ENCODE measurements at regions not wholly inside any gene's neighbourhood (a gene's known extent, or its start where the extent isn't known, plus 50 kb on each side); places are given as distances from the start of the nearest gene placed in this dataset.
"Not testable (repeated sequence)": the region's sequence is repeated elsewhere in the genome, so short reads cannot be mapped to it uniquely, and the experiment has no call there.

DNA sequence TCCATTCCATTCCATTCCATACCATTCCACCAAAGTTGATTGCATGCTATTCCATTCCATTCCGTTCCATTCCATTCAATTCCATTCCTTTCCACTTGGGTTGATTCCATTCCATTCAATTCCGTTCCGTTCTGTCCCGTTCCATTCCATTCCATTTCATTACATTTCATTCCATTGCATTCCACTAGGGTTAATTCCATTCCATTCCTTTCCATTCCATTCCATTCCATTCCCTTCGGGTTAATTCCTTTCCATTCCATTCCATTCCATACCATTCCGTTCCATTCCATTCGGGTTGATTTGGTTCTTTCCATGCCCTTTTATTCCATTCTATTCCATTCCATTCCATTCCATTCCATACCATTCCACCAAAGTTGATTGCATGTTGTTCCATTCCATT, 131.9 kb downstream of the CWH43 start:
- ATAC-seq; DNase-seq; intact Hi-C loops (cut with DNase I, micrococcal nuclease): not testable (repeated sequence)

DNA sequence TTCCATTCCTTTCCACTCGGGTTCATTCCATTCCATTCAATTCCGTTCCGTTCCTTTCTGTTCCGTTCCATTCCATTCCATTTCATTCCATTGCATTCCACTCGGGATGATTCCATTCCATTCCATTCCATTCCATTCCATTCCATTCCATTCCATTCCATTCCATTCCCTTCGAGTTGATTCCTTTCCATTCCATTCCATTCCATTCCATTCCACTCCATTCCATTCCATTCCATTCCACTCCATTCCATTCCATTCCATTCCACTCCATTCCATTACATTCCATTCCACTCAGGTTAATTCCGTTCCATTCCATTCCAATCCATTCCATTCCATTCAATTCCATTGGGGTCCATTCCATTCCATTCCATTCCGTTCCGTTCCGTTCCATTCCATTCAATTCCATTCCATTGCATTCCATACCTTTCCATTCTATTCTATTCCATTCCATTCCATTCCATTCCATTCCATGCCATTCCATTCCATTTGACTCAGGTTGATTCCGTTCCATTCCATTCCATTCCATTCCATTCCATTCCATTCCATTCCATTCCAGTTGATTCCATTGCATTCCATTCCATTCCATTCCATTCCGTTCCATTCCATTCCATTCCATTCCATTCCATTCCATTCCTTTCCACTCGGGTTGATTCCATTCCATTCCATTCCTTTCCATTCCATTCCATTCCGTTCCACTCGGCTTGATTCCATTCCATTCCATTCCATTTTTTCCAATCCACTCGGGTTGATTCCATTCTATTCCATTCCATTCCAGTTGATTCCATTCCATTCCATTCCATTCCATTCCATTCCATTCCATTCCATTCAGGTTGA, 132.5 kb downstream of the CWH43 start:
- DNase-seq; intact Hi-C loops (cut with DNase I, micrococcal nuclease): not testable (repeated sequence)
- peak; percentile 69 for ATAC-seq

DNA sequence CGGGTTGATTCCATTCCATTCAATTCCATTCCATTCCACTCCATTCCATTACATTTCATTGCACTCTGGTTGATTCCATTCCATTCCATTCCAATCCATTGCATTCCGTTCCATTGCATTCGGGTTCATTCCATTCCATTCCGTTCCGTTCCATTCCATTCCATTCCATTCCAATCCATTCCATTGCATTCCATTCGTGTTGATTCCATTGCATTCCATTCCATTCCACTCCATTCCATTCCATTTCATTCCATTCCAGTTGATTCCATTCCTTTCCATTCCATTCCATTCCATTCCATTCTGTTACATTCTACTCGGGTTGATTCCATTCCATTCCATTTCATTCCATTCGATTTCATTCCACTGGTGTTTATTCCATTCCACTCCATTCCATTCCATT, 133.3 kb downstream of the CWH43 start:
- ATAC-seq = peak; percentile 14
- DNase-seq; intact Hi-C loops (cut with DNase I, micrococcal nuclease): not testable (repeated sequence)

DNA sequence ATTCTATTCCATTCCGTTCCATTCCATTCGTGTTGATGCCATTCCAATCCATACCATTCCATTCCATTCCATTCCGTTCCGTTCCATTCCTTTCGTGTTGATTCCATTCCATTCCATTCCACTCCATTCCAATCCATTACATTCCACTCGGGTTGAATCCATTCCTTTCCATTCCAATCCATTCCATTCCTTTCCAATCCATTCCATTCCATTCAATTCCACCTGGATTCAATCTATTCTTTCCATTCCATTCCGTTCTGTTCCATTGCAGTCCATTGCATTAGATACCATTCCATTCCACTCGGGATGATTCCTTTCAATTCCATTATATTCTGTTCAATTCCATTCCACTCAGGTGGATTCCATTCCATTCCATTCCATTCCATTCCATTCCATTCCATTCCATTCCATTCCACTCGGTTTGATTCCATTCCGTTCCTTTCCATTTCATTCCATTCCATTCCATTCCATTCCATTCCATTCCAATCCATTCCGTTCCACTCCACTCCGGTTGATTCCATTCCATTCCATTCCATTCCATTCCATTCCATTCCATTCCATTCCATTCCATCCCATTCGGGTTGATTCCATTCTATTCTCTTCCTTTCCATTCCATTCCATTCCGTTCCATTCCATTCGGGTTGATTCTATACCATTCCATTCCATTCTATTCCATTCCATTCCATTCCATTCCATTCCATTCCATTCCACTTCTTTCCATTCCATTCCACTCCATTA, 134.1 kb downstream of the CWH43 start:
- DNase-seq; intact Hi-C loops (cut with DNase I, micrococcal nuclease): not testable (repeated sequence)
- ATAC-seq = peak; percentile 20

DNA sequence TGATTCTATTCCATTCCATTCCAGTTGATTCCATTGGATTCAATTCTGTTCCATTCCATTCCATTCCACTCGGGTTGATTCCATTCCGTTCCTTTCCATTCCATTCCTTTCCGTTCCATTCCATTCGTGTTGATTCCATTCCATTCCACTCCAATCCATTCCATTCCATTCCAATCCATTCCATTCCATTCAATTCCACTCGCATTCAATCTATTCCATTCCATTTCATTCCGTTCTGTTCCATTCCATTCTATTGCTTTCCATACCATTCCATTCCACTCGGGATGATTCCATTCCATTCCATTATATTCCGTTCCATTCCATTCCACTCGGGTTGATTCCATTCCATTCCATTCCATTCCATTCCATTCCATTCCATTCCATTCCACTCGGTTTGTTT, 134.7 kb downstream of the CWH43 start:
- DNase-seq; intact Hi-C loops (cut with DNase I, micrococcal nuclease): not testable (repeated sequence)
- peak; percentile 60 for ATAC-seq

DNA sequence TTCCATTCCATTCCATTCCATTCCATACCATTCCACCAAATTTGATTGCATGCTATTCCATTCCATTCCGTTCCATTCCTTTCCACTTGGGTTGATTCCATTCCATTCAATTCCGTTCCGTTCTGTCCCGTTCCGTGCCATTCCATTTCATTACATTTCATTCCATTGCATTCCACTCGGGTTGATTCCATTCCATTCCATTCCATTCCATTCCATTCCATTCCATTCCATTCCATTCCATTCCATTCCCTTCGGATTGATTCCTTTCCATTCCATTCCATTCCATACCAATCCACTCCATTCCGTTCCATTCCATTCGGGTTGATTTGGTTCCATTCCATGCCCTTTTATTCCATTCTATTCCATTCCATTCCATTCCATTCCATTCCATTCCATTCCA, 140.4 kb downstream of the CWH43 start:
- ATAC-seq; intact Hi-C loops (cut with DNase I, micrococcal nuclease); DNase-seq: not testable (repeated sequence)

DNA sequence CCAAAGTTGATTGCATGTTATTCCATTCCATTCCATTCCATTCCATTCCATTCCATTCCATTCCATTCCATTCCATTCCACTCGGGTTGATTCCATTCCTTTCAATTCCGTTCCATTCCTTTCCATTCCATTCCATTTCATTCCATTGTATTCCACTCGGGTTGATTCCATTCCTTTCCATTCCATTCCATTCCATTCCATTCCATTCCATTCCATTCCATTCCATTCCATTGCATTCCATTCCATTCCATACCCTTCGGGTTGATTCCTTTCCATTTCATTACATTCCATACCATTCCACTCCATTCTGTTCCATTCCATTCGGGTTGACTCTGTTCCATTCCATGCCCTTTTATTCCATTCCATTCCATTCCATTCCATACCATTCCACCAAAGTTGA, 140.8 kb downstream of the CWH43 start:
- ATAC-seq; DNase-seq; intact Hi-C loops (cut with DNase I, micrococcal nuclease): not testable (repeated sequence)

DNA sequence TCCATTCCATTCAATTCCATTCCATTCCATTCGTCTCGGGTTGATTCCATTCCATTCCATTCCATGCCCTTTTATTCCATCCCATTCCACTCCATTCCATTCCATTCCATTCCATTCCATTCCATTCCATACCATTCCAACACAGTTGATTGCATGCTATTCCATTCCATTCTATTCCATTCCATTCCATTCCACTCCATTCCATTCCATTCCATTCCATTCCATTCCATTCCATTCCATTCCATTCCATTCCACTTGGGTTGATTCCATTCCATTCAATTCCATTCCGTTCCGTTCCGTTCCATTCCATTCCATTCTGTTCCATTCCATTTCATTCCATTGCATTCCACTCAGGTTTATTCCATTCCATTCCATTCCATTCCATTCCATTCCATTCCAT, 143.3 kb downstream of the CWH43 start:
- ATAC-seq; intact Hi-C loops (cut with DNase I, micrococcal nuclease); DNase-seq: not testable (repeated sequence)

DNA sequence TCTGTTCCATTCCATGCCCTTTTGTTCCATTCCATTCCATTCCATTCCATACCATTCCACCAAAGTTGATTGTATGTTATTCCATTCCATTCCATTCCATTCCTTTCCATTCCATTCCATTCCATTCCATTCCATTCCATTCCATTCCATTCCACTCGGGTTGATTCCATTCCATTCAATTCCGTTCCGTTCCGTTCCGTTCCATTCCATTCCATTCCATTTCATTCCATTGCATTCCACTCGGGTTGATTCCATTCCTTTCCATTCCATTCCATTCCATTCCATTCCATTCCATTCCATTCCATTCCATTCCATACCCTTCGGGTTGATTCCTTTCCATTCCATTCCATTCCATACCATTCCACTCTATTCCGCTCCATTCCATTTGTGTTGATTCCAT, 143.8 kb downstream of the CWH43 start:
- DNase-seq; ATAC-seq; intact Hi-C loops (cut with DNase I, micrococcal nuclease): not testable (repeated sequence)

DNA sequence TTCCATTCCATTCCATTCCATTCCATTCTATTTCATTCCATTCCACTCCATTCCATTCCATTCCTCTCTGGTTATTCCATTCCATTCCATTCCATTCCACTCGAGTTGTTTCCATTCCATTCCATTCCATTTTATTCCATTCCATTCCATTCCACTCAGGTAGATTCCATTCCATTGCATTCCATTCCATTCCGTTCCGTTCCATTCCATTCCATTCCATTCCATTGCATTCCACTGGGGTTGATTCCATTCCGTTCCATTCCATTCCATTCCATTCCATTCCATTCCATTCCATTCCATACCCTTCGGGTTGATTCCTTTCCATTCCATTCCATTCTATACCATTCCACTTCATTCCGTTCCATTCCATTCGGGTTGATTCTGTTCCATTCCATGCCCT, 144.6 kb downstream of the CWH43 start:
- DNase-seq; ATAC-seq; intact Hi-C loops (cut with DNase I, micrococcal nuclease): not testable (repeated sequence)

DNA sequence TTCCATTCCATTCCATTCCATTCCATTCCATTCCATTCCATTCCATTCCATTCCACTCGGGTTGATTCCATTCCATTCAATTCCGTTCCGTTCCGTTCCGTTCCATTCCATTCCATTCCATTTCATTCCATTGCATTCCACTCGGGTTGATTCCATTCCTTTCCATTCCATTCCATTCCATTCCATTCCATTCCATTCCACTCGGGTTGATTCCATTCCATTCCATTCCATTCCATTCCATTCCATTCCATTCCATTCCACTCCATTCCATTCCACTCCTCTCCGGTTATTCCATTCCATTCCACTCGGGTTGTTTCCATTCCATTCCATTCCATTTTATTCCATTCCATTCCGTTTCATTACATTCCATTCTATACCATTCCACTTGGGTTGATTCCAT, 151.0 kb downstream of the CWH43 start:
- intact Hi-C loops (cut with DNase I, micrococcal nuclease) = not testable (repeated sequence)
- ATAC-seq = peak; percentile 62

DNA sequence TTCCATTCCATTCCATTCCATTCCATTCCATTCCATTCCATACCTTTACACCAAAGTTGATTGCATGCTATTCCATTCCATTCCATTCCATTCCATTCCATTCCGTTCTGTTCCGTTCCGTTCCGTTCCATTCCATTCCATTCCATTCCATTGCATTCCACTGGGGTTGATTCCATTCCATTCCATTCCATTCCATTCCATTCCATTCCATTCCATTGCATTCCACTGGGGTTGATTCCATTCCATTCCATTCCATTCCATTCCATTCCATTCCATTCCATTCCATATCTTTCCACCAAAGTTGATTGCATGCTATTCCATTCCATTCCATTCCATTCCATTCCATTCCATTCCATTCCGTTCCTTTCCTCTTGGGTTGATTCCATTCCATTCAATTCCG, 151.9 kb downstream of the CWH43 start:
- DNase-seq; intact Hi-C loops (cut with DNase I, micrococcal nuclease); ATAC-seq: not testable (repeated sequence)

More for the DNA sequence above, 151.0 kb downstream of the CWH43 start:
- DNase-seq = not testable (repeated sequence)

DNA sequence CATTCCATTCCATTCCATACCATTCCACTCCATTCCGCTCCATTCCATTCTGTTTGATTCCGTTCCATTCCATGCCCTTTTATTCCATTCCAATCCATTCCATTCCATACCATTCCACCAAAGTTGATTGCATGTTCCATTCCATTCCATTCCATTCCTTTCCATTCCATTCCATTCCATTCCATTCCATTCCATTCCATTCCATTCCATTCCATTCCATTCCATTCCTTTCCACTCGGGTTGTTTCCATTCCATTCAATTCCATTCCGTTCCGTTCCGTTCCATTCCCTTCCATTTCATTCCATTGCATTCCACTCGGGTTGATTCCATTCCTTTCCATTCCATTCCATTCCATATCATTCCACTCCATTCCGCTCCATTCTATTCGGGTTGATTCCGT, 152.7 kb downstream of the CWH43 start:
- DNase-seq; intact Hi-C loops (cut with DNase I, micrococcal nuclease); ATAC-seq: not testable (repeated sequence)

DNA sequence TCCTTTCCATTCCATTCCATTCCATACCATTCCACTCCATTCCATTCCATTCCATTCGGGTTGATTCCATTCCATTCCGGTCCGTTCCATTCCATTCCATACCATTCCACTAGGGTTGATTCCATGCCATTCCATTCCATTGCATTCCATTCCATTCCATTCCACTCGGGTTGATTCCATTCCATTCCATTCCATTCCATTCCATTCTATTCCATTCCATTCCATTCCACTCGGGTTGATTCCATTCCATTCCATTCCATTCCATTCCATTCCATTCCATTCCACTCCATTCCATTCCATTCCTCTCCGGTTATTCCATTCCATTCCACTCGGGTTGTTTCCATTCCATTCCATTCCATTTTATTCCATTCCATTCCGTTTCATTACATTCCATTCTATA, 153.4 kb downstream of the CWH43 start:
- ATAC-seq = peak; percentile 68
- intact Hi-C loops (cut with DNase I, micrococcal nuclease); DNase-seq: not testable (repeated sequence)

DNA sequence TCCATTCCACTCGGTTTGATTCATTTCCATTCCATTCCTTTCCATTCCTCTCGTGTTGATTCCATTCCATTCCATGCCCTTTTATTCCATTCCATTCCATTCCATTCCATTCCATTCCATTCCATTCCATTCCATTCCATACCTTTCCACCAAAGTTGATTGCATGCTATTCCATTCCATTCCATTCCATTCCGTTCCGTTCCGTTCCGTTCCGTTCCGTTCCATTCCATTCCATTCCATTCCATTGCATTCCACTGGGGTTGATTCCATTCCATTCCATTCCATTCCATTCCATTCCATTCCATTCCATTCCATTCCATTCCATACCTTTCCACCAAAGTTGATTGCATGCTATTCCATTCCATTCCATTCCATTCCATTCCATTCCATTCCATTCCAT, 154.3 kb downstream of the CWH43 start:
- intact Hi-C loops (cut with DNase I, micrococcal nuclease); ATAC-seq: not testable (repeated sequence)
- DNase-seq = peak; percentile 29 to 48

DNA sequence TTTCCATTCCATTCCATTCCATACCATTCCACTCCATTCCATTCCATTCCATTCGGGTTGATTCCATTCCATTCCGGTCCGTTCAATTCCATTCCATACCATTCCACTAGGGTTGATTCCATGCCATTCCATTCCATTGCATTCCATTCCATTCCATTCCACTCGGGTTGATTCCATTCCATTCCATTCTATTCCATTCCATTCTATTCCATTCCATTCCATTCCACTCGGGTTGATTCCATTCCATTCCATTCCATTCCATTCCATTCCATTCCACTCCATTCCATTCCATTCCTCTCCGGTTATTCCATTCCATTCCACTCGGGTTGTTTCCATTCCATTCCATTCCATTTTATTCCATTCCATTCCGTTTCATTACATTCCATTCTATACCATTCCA, 155.9 kb downstream of the CWH43 start:
- intact Hi-C loops (cut with DNase I, micrococcal nuclease); DNase-seq: not testable (repeated sequence)
- peak; percentile 47 for ATAC-seq

DNA sequence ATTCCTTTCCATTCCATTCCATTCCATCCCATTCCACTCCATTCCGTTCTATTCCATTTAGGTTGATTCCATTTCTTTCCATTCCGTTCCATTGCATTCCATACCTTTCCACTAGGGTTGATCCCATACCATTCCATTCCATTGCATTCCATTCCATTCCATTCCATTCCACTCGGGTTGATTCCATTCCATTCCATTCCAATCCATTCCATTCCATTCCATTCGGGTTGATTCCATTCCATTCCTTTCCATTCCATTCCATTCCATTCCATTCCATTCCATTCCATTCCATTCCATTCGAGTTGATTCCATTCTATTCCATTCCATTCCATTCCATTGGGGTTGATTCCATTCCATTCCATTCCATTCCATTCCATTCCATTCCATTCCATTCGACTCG, 161.1 kb downstream of the CWH43 start:
- intact Hi-C loops (cut with DNase I, micrococcal nuclease); DNase-seq: not testable (repeated sequence)
- peak; percentile 60 for ATAC-seq

DNA sequence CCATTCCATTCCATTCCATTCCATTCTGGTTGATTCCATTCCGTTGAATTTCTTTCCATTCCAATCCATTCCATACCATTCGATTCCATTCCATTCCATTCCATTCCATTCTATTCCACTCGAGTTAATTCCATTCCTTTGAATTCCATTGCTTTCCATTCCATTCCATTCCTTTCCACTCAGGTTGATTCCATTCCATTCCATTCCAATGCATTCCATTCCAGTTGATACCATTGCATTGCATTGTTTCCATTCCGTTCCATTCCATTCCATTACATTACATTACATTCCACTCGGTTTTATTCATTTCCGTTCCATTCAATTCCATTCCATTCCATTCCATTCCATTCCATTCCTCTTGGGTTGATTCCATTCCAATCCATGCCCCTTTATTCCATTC, 161.5 kb downstream of the CWH43 start:
- not testable (repeated sequence) for DNase-seq

More for the DNA sequence above, 161.5 kb downstream of the CWH43 start:
- ATAC-seq; intact Hi-C loops (cut with DNase I, micrococcal nuclease): not testable (repeated sequence)

Data from left colon (tissue), 2 donors.